NCI-H2227 treated with DMSO at 0.1 percent for 48 hours (cell line): ENCODE measurements at regions not wholly inside any gene's neighbourhood (a gene's known extent, or its start where the extent isn't known, plus 50 kb on each side); places are given as distances from the start of the nearest gene placed in this dataset.

Experiments
- DNase-seq: peaks from one replicate; lab custom pipeline; 2025; lab: John Stamatoyannopoulos, UW

GRCh38 chr14:22513066-22513812, 75.8 kb downstream of the DAD1 start:
- DNase-seq = no peak

DNA sequence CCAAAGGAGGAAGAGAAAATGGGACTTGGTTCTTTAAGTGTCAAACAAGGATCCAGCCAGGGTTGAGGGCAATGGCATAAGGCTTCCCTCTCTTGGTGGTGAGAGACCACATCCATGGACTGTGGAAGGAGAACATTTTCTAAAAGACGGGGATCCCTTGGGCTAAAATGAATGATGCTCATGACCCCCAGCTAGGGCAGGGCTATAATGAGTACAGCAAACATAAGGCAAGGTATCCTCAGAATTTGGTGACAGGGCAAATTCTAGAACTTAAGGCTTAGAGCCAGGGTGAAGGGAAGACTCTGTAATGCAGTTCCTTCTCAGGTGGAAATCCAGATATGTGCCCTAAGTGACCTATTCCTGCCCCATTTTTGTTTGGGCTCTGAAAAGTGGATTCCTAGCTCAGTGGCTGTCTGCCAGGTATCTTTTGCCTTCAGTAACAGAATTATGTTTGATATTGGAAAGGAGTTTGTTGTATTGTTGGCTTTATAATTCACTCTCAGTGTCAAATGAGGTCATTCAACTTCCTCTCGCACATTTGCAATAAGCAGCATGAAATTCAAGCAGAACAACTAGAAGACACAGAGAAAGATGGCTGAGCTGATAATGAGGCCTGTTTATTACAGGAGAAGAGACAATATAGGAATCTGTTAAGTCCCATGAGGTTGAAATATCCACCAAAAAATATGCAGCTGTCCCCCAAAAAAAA, 76.8 kb downstream of the DAD1 start:
- DNase-seq = no peak

DNA sequence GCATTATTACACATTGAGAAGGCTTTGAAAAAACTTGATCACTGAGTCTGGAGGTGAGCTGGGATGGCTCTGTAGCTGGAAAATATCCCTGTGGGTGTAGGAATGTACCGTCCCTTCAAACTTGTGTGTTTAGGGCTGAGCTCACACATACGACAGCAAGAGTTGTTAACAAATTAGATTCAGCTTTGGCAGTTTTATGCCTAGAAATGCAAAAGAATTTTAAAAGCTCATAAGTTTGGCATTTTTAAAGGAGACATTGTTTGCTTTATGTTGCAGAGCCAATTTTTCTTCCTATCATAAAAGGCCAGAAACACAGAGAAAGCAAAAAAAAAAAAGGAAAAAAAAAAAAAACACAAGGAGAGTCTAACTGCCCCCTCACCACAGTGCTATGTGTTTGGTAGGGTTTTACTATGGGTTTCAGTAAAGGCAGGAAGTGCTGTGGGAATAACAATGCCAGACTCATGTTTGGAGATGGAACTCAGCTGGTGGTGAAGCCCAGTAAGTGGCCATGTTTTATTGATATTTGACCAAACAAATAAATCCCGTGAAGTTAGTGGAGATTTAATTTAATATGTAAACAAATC, 78.4 kb downstream of the DAD1 start:
- DNase-seq = no peak

- DNase-seq = no peak
Observed at GRCh38 chr14:22509751-22510300, 79.2 kb downstream of the DAD1 start.

GRCh38 chr14:22509036-22509709, 79.9 kb downstream of the DAD1 start:
- DNase-seq = no peak

DNA sequence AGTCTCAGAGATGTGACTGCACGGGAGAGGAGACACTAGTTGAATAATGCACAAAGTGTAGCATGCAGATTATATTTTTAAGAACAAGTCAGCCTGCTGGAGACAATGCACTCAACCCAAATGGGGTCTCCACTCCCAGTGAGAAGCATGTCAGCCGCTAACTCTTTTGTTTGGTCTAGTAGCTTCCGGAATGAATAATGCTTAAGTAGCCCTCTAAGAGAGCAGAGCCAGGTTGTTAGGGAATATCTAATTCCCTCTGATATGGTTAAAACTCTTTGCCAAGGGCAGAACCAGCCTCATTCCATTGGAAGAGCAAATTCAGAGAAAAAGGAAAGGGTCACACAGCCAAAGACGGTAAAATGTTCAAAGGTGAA, 80.4 kb downstream of the DAD1 start:
- DNase-seq = no peak

GRCh38 chr14:22508150-22508457, 80.9 kb downstream of the DAD1 start:
- no peak for DNase-seq

- DNase-seq = no peak
Observed at GRCh38 chr14:22506778-22507351, 82.2 kb downstream of the DAD1 start.

- DNase-seq = no peak
Observed at GRCh38 chr14:22506378-22506710, 82.7 kb downstream of the DAD1 start.

DNA sequence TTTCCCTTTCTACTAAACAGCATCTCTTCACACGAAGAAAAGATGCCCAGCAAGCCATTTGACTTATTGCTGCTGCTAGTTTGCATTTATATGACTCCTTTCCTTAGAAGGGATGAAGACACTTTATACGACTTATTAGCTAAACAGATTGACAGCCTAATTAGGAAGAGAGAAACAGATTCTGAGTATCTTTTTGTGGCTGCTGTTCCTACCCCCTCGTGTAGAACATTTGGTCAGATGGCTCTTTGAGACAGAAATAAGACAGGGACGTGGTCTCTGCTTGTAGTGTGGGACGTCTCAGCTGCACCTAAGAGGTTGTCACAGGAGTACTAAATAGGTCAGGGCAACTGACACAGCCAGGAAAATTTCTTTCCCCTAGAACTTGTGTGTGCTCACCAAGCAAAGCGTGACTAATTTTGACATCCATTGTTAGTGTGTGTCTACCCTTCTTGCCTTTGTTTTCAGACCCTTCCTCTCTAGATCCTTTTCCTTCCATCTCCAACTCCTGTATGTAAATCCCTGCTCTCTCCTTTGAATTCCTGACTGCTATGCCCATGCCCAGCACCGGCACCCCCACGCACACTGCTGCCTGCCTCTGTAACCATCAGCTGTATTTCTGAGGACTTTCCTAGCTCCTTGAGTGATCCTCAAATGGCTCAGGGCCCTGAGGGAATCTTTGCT, 83.2 kb downstream of the DAD1 start:
- DNase-seq = no peak

GRCh38 chr14:22505309-22505696, 83.7 kb downstream of the DAD1 start:
- no peak for DNase-seq

GRCh38 chr14:22502551-22502950, 86.5 kb downstream of the DAD1 start:
- DNase-seq = no peak

- DNase-seq = no peak
Observed at GRCh38 chr14:22502007-22502406, 87.0 kb downstream of the DAD1 start.

- DNase-seq = no peak
Observed at GRCh38 chr14:22500954-22501726, 87.9 kb downstream of the DAD1 start.

- no peak for DNase-seq
Observed at GRCh38 chr14:22500525-22500924, 88.5 kb downstream of the DAD1 start.

DNA sequence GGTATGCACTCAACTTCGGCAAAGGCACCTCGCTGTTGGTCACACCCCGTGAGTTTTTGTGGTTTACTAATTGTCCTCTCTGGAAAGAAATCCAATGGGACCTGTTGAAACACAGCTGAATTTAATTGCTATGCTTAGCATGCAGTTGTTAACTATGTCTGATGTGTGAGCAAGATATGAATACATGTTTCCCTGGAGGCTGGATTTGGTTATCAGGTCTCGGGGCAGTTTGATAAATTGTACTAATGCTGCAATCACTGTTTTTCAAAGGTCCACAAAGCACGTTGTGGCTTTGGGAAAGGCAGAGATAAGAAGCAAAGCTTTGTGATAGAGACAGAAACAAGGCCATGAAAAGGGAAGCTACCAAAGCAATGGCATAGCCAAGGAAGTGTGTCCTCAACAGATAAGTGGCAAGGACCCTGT, 91.3 kb downstream of the DAD1 start:
- DNase-seq = no peak

- DNase-seq = no peak
Observed at GRCh38 chr14:22497144-22497423, 91.9 kb downstream of the DAD1 start.

- DNase-seq = no peak
Observed at GRCh38 chr14:22494486-22495135, 94.4 kb downstream of the DAD1 start.

- no peak for DNase-seq
Observed at GRCh38 chr14:22493753-22494152, 95.3 kb downstream of the DAD1 start.

DNA sequence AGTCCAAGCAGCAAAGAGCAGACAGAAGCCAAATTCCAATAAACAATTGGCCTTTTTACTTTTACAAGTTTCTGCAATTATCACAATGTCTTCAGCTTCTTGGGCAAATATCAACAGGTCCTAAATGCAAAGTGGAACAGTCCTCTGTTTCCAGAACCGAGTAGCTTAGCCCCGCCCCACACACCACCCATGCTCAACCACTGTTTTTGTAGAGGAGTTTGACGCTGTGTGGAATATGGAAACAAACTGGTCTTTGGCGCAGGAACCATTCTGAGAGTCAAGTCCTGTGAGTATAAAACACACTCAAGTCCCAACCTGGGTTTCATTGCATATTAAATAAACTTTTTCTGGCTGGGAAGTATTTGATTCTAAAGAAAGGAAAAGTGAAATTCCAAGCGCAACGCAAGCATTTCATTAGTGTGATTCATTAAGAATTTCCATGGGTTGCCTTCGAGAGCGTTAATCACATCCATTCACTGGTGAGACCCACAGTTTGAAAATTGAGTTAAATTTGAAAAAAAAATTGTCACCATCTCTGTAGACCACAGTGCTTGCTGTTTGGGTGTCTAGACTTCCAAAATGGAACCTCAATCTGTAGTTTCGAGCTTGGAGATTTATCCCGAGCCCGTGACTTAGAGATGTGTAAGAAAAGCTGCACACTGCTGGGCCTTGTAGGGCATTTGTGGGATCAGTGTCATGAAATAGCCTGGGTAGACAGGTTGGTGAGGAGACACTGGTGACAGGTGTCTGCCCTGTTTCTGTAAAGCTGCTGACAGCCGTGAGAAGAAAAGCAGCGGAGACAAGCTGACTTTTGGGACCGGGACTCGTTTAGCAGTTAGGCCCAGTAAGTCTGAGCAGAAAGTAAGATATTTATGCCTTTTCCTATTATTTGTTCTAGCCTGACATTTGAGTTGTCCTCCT, 96.1 kb downstream of the DAD1 start:
- no peak for DNase-seq
